ENCODE measurements at regions not wholly inside any gene's neighbourhood (a gene's known extent, or its start where the extent isn't known, plus 50 kb on each side); places are given as distances from the start of the nearest gene placed in this dataset.

DNA sequence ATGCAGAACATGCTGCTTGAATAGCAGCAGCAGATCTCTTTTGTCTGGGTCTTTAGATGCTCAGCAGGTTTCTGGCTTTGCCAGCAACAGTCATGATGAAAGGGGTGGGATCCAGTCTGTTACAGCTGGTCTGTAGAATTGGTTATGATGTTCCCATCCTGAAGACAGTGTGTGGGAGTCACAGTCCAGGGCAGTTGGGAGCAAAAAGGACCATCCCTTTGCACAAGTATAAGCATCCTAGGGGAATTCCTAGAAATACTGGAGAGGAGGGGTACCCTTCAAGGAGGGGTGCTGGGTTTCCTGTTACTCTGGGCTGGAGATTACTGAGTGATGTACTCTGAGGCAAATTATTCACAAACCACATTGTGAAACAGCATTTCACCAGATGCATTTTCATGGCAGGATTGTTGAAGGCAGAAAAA, 119.9 kb upstream of the RND3 start:
- DNase-seq: no peak

DNA sequence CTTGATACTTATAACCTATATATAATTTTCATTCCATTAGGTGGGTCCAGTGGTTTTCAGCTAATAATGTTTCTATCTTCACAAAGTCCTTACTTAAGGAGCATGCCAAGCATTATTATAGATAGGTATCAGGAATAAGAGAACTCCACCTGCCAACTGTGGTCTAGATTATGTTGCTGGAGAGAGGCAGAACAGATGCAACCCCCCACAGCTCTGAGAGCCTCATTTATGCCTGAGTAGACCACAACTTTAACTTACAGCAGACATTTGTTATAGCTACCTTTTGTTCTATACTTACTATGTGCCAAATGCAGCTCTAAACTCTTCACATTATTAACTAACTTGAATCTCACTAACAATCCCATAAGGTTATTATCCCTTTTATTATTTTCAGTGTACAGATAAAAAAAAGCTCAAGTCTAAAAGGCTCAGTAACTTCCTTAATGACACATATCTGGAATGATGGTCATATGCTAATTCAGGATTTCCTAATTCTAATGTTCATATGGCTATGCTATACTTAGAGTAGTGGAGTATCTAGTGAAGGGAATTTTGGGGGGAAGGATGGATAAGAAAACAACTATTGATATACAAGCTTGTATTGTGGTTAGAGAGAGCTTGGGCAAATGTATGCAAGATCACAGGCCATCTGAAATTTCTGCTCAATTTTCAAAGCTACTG, 119.1 kb upstream of the RND3 start:
- DNase-seq: no peak

DNA sequence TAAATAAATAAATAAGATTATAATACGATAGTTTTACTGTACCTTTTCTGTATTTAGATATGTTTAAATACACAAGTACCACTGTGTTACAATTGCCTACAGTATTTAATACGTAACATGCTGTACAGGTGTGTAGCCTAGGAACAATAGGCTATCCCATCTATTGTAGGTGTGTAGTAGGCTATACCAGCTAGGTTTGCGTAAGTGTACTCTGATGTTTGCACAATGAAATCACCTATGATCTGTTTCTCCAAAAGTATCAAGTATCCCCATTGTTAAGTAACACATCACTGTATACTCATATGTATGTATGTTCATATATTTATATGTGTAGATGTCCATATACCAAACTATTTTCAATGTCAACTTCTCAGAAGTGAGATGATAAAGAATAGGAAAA, 118.2 kb upstream of the RND3 start:
- no peak for DNase-seq

DNA sequence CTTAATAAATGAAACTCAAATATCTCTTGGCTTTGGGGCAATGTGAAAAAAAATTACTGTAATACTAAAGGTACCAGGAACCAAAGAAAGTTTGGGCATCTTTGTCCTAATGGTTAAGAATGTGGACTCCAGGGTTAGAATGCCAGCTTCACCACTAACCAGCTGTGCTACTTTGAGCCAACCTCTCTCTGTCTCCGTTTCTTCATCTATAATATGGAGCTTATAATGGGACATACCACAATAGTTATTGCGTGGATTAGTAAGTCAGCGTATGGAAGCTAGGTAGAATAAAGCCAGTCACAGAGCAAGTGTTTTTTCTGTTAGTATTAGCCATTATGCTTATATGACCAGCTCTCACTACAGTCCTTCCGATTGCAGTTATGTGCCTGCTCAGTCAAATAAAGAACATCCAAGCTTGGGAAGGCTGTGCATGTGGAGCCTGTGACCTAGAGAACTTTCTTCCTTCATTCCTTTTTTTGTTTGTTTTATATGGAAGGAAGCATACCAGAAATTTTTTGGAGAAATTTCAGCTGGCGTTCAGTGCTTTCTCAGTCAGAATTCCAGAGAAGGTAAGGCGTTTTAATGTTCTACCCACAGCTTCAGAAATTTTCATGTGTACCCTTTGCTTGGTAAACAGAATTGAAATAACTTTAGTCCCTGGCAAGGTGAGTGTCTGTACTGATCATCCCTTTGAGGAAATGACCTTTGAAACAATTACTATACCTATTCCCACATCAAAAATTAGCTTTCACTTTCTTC, 114.0 kb upstream of the RND3 start:
- DNase-seq: no peak

DNA sequence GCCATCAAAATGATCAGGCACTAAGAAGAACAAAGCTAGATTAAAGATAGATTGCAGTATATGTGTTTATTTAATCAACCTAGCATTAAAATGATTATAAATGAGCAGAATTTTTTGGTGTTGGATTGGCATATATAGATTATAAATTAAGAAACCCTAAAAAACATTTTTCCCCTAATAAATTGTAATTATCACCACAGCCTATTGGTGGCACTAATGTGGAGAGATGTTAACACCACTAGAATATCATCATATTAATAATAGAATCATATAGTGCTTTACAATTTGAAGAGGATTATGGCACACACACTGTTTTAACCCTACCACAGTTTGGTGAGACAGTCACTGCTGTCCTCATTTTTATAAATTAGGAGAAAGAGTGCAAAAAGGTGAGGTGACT, 112.4 kb upstream of the RND3 start:
- no peak for DNase-seq

DNA sequence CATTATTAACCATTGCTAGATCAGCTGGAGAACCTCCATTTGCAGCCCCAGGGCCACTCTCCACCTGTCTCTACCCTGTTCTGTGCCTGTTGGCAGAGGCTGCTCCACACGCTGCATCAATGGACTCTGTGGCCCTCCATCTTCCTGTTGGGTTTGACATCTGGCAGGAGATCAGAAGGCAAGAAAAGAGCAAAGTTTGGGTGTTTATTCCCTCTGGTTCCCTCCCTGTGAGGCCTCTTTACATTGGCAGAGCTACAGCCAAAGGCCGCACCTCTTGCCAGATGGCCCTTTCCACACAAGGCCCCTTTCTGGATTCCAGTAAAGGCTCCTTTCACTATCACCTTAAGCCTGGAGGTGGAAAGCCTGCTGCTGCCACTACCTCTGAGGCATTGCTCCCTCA, 110.9 kb upstream of the RND3 start:
- DNase-seq: no peak

DNA sequence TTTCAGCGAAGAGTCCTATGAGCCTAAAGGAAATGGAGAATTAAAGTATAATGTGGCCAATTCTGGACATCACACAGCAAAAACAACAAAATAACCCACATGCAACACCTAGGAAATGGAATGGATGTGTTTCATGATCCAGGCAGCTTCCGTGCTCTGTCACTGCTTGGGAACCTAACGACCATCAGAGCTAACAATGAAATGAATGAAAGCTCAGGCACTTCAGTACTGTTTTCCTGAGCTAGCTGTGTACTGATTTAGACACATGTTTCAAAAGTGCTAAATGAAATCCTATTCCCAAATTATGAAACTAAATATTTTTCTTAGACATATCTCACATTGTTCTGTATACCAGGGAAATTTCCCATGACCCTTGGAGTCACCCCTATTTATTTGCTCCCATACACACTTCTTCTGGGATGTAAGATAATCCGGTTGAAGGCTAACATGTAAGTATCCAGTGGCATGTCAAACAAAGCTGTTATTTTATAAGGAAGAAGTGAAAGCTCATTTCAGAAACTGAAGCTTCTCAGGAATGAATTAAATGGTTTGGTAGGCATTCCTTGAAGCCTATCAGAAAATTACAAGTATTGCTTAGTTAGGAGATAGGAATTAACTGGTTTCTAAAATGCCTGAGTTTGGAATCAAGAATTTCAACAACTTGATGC, 108.5 kb upstream of the RND3 start:
- DNase-seq: no peak

DNA sequence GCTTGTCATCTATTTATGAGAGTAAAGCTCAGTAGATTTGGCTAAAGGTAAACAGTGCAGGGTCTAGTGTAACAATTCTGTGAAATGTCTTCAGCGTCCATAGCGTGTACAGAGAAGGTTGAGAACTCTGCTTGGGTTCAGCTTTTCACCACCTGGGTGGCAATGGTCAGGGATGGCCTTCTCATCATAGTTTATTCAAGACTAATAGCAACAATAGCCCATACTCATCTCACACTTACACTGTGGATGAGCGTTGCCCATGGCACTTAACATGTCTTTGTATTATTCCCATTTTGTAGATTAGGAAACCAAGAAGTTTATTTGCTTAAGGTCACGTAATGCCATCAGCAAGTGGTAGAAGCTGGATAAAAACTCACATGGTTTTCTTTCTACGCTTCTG, 106.8 kb upstream of the RND3 start:
- no peak for DNase-seq

DNA sequence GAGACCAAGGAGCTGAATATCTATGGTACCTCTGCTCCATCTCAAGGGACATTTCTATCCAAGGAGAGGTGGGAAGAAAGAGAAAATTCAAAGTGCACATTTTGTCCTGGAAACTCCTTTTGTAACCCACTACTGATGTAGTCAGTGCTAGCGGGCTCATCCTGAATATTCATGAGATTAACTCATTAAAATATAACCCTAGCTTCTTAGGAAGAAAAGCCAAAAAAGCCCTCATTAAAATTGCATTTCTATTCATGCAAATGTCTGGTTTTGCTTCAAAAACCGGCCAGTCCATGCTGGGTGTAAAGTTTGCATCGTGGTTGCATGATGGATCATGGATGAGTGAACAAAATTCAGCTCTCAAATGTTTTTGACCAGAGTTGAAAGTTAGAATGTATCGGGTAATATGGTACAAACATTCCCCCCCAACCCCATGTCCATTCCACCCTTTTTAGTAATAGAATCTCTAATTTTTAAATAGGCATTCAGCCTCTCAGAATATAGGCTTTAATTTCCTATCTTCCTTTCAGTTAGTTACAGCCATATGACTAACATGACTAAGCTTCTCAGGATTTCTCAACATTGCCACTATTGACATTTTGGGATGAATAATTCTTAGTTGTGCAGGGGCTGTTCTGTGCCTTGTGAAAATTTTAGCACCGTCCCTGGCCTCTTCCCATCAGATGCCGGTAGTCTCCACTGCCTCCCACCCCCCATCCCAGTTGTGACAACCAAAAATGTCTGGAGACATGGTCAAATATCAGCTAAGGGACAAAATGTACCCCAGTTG, 104.2 kb upstream of the RND3 start:
- no peak for DNase-seq

DNA sequence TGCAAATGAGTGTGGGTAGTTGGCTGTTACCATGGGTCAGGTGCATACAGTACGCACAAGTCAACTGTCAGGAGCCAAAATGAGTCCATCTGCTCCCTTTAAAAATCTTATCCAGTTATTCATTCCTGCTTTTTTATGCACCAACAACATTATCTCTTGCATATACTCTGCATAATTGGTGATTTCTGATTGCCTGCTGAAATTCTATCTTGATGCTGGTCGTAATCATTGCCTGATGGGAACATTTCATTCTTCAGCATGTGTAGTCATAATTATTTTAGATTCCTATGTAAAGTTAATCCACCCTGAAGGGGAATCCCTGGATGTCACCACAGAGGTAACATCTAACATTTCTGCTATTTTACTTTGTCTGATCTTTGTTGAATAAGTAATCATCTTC, 102.2 kb upstream of the RND3 start:
- no peak for DNase-seq

DNA sequence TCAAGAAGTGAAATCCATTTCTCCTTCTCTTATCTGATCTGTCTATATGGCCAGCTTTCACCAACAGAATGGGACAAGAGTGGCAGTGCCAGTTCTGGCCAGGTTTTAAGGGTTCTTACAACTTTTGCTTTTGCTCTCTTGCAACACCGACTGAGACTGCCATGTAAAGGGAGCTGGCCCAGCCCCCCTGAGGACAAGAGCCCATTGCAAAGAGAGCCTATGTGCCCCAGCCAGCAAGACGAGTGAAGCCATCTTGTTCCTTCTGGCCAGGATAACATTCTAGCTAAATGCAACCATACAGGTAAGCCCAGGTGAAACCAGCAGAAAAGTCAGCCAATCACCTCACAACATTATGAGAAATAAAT, 101.0 kb upstream of the RND3 start:
- DNase-seq: no peak

DNA sequence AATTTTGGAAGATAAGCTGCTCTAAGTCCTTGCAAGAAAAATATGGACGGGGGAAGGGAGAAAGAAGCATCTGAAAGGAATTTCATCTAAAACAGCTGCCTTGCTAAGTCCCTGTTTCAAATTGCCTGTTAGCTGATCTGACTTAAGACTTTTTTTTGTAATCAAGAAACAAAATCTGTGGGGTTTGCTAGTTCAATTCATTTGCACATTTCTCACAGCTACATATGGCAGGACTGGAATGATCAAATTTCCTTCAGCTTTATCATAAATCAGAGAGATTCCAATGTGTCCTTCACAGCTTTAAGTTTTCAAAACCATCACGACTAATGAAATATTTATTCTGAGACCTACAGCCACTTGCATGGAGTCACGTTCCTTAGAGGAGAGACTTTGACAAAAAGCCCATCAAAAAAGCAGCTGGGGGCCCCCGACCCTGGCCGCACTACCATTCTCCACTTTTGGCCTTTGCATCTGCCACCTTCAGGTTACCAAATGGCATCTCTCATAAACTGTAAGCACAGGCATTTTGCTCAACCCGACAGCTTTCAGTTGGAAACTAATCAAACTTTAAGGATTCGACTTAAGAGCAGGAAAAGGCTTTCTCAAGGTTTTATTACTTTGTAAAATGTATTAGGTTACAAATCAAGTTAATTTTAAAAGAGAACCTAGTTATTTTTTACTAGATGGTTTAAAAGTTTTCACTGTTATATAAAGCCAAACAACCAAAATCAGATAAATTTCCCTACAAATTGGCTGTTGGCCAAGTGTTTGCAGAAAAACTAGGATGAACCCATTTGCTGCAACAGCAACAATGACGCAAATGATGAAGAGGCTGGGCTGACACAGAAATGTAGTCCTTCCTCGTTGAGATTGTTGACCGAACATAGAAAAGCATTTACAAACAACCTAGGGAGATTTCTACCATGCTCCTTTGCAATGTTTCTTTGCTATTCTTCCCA, 100.4 kb upstream of the RND3 start:
- DNase-seq: no peak

DNA sequence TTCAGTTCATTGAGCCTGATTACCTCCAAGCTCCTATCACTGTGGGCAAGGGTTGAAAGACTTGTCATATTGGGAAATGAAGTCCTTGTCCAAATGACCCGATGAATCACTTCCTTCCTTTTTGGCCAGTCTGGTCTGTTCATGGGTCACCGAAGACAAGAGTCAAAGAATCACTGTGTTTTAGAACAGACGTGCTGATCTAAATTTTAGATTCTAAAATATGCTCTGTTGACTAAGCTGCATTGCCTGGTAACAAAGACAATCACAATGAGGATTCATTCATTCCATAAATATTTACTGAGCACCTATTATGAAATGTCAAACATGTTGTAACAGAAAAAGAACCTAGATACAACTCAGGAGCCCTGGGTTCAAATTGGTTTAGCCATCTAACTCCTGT, 99.4 kb upstream of the RND3 start:
- DNase-seq: no peak

DNA sequence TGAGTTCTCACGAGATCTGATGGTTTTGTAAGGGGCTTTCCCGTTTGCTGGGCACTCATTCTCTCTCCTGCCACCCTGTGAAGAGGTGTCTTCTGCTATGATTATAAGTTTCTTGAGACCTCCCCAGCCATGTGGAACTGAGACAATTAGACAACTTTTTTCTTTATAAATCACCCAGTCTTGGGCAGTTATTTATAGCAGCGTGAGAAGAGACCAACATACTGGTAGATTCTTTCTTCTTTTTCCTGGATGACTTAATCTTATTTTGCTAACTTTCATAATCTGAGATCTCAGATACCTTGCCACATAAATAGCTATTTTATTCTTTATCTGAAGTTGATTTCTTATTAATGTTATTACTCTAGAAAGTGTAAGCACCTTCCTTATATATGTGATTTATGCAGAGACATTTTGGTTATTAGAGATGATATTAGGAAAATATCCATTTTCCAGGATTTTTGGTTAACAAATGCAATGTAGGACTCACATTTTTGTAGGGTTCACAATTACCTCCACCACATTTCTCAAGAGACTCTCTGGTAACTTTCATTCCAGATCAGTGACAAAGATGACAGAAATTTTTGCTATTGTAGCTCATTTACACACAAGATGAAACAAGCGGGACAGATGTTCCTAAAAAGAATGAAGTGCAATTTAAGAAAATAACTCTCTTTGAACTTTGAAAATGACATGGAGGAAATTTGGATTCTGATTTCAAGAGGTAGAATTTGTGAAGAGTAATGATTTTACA, 97.9 kb upstream of the RND3 start:
- DNase-seq: no peak

DNA sequence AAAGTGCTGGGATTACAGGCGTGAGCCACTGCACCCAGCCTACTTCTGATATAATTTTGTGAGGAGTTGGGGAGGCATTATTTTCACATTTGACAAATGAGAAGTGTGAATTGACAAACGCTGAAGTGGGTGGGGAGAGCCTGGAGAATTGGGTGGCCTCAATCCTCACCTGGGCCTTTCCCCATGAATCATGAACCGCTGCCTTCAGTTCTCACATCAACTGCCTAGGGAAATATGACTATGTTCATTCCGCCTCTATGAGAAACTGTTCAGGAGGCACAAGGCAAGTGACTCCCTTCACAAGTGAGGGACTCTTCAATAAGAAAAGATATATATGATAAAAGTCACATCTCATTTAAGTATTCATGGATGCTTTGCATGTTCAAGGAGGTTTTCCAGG, 96.6 kb upstream of the RND3 start:
- DNase-seq: no peak

DNA sequence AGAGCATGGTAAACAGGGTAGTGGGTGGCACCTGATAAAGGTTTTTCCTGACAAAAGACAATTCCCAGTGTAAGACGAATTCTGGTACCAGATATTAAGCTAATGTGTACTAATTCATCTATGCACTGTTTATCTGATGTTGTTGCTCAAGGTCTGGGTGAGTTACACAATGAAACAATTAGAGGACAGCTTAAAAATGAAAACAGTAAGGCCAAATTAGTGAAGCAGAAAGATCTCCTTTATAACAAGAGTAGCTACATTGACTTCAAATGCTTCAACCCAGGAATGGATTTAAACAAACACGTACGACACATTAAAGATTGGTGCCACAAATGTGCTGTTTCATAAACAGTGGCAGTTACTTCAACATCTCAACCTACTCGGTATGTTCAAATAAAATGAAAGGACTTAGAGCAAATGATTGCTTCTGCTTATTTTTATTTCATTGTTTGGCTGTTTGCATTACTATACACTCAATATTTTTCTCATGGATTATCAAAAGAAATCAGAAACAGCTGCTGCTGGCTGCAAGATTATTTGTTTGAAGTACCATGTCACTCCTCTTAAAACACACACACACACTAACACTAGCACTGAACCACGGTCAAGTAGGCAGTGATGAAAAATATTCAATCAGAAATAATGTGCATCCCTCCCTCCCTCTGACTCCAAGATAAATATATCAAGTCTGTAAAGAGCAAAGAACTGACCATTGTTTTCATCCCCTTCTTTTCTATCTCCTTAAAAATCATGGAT, 94.4 kb upstream of the RND3 start:
- no peak for DNase-seq

DNA sequence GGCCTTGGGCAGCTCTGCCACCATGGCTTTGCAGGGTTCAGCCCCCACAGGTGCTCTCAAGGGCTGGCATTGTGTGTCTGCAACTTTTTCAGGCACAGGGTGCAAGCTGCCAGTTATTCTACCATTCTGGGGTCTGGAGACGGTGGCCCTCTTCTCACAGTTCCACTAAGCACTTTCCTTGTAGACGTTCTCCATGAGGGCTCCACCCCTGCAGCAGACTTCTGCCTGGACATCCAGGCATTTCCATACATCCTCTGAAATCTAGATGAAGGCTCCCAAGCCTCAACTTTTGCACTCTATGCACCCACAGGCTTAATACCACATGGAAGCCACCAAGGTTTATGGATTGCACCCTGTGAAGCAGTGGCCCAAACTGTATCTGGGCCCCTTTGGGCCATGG, 91.0 kb upstream of the RND3 start:
- no peak for DNase-seq

DNA sequence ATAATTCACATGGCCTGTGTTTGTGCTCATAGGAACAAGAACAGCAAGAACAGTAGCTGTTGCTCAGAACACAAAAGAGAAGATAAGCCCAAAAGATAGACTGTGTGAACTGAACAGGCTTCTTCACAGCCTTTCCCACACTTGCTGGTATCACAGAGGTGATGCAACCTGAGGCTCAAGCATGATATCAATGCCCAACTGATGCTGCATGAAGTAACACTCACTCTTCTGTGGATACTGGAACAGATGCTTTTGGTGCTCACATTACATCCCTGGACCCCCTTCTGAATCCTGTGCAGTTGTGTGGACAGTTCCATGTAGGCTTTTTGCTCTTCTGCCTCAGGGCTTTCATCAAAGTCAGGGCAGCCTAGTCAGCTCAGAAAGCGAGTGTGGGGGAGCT, 88.4 kb upstream of the RND3 start:
- no peak for DNase-seq

DNA sequence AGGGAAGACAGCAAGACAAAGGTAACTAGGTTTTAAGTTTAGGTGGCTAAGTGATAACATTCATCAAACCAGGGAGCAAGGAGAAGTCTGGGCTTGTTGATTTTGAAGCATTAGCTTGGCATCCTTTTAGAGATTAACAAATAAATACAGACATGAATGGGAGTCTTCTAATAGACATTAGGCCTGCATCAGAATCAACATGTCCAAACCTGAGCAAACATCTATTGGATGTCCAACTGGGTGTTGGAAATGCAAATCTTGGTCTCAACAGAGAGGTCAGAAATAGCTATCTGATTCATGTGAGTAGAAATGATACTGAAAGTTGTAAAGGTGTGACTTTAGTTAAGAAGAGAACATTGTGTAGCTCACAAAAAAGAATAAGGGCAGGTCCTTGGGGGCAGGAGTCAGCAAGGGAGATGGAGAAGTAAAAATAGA, 85.5 kb upstream of the RND3 start:
- DNase-seq: no peak

DNA sequence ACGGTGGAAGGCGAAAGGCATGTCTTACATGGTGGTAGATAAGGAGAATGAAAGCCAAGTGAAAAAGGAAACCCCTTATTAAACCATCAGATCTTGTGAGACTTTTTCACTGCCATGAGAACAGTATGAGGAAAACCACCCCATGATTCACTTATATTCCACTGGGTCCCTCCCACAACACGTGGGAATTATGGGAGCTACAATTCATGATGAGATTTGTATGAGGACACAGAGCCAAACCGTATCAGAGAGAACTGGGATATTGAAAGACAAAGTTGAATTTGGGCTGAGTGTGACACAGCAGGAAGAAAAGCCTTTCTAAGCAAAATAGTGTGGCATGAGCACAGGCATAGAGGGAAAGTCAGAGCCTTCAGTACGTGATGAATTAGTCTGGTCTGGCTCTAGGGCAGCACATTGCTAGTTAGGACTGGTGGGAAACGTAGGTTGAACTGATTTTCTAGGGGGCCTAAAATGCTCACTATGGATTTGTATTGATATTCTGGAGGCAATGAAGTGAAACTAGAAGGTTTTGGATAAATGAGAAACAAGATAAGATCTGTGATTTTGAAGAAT, 84.8 kb upstream of the RND3 start:
- DNase-seq: no peak
